ENCODE measurements at regions not wholly inside any gene's neighbourhood (a gene's known extent, or its start where the extent isn't known, plus 50 kb on each side); places are given as distances from the start of the nearest gene placed in this dataset.

DNA sequence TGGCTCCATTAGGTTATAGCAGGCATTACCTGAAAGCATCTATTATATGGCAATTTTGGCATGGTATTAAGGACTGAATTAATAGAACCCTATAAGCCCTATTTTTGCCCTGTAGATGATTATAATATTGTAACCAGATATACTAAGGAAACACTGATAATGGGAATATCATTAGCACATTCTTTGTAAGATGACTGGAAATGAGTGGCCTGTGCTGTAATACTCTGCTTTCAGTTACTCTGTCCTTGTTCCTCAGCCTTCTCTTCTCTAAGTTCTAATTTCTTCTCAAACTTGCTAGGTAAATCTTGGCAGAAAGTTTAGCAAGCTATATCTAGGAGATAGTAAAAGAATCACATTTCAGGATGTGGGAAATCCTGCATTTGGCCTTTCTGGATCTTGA, 74.0 kb upstream of the ITPRID2 start:
- TF ChIP-seq, protein P1, sequence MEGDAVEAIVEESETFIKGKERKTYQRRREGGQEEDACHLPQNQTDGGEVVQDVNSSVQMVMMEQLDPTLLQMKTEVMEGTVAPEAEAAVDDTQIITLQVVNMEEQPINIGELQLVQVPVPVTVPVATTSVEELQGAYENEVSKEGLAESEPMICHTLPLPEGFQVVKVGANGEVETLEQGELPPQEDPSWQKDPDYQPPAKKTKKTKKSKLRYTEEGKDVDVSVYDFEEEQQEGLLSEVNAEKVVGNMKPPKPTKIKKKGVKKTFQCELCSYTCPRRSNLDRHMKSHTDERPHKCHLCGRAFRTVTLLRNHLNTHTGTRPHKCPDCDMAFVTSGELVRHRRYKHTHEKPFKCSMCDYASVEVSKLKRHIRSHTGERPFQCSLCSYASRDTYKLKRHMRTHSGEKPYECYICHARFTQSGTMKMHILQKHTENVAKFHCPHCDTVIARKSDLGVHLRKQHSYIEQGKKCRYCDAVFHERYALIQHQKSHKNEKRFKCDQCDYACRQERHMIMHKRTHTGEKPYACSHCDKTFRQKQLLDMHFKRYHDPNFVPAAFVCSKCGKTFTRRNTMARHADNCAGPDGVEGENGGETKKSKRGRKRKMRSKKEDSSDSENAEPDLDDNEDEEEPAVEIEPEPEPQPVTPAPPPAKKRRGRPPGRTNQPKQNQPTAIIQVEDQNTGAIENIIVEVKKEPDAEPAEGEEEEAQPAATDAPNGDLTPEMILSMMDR (conservative IDR thresholded peaks at IDR 0.05; ENCODE audit: low read depth, low read length), result no peak

GRCh38 chr2:181818058-181818680, 73.4 kb upstream of the ITPRID2 start:
- TF ChIP-seq, protein P1 (conservative IDR thresholded peaks at IDR 0.05; ENCODE audit: low read depth, low read length), result no peak
- H3K4me3 ChIP-seq (ENCODE audit: low read depth, low read length), result no peak overlapping the region
- DNase-seq (ENCODE audit: low read depth), result no peak

More for the DNA sequence above, 74.0 kb upstream of the ITPRID2 start:
- H3K4me3 ChIP-seq (ENCODE audit: low read depth, low read length), result no peak overlapping the region
- no peak for DNase-seq (ENCODE audit: low read depth)

DNA sequence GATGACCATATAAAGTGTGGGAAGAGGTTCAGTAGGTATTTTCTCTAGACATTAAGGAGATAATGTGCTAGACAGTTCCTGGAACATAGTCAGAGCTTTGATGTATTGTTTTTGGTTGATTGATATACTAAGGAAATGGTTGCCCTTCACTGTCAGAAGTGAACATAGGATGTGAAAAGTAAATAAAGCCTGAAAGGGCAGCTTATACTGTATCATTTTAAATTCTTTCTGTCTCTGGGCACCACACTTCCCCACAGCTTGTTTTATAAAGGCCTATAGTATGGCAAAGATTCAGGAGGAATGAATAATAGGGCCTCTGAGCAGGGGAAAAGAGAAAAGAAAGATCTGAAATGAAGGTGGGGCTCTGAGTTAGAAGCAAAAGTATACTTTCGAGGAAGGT, 72.7 kb upstream of the ITPRID2 start:
- no peak overlapping the region for H3K4me3 ChIP-seq (ENCODE audit: low read depth, low read length)
- DNase-seq (ENCODE audit: low read depth), result no peak
- TF ChIP-seq, protein P1 (conservative IDR thresholded peaks at IDR 0.05; ENCODE audit: low read depth, low read length), result no peak

DNA sequence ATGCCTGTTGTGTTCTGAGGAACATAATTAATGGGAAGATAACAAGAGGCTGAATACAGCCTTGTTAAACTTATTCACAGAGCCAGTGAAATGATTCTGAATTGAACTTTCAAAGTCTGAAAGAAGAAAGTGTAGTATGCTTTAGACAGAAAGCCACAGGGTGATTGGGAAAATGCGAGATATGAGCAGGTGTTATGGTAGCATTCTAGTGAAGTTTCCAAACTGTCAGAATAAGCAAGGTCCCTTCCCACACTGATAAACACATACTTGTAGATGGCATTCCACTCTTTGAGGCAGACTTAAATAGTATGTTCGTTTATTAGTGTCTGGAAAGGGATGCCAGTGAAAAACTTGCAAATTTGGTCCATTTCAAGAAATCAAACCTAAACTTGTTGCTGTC, 70.5 kb upstream of the ITPRID2 start:
- no peak for DNase-seq (ENCODE audit: low read depth)
- TF ChIP-seq, protein P1 (conservative IDR thresholded peaks at IDR 0.05; ENCODE audit: low read depth, low read length), result no peak
- H3K4me3 ChIP-seq (ENCODE audit: low read depth, low read length), result no peak overlapping the region

GRCh38 chr2:181822097-181822496, 69.4 kb upstream of the ITPRID2 start:
- TF ChIP-seq, protein P1 (conservative IDR thresholded peaks at IDR 0.05; ENCODE audit: low read depth, low read length), result no peak
- no peak overlapping the region for H3K4me3 ChIP-seq (ENCODE audit: low read depth, low read length)
- no peak for DNase-seq (ENCODE audit: low read depth)

GRCh38 chr2:181823405-181823804, 68.1 kb upstream of the ITPRID2 start:
- DNase-seq (ENCODE audit: low read depth), result no peak
- H3K4me3 ChIP-seq (ENCODE audit: low read depth, low read length), result no peak overlapping the region
- TF ChIP-seq, protein P1 (conservative IDR thresholded peaks at IDR 0.05; ENCODE audit: low read depth, low read length), result no peak

- DNase-seq (ENCODE audit: low read depth), result no peak
- TF ChIP-seq, protein P1 (conservative IDR thresholded peaks at IDR 0.05; ENCODE audit: low read depth, low read length), result no peak
- no peak overlapping the region for H3K4me3 ChIP-seq (ENCODE audit: low read depth, low read length)
Observed at GRCh38 chr2:181828122-181828705, 63.3 kb upstream of the ITPRID2 start.

Measured in epithelial cell of proximal tubule (primary cell).